ENCODE measurements at regions not wholly inside any gene's neighbourhood (a gene's known extent, or its start where the extent isn't known, plus 50 kb on each side); places are given as distances from the start of the nearest gene placed in this dataset.

DNA sequence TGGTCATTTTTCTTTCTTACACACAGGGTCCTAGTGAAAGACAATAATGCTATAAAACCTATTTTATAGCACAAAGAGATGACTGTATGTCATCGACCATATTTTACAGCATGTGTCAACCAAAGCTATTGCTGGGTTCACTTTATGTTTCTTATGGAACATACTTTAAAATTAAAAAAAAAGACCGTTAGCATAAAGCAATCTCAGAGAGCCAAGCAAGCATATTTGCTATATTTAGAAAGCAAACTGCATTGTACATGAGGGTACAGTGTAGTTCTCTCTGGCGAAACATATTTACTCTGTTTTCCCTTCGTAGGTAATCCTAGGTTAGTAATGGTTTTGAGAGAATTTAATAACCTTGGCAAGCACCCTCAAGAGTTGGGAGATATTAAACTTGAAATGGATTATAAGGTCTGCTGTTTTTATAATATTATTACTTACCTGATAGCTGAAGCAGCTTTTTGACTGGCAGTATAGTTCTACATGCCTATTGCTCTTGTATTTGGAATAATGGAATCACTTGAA is 244.2 kb upstream of the POM121L12 start:
- H3K4me3 ChIP-seq (replicated peaks; ENCODE audit: low read depth, low read length), result no peak overlapping the region
- TF ChIP-seq, protein P1, sequence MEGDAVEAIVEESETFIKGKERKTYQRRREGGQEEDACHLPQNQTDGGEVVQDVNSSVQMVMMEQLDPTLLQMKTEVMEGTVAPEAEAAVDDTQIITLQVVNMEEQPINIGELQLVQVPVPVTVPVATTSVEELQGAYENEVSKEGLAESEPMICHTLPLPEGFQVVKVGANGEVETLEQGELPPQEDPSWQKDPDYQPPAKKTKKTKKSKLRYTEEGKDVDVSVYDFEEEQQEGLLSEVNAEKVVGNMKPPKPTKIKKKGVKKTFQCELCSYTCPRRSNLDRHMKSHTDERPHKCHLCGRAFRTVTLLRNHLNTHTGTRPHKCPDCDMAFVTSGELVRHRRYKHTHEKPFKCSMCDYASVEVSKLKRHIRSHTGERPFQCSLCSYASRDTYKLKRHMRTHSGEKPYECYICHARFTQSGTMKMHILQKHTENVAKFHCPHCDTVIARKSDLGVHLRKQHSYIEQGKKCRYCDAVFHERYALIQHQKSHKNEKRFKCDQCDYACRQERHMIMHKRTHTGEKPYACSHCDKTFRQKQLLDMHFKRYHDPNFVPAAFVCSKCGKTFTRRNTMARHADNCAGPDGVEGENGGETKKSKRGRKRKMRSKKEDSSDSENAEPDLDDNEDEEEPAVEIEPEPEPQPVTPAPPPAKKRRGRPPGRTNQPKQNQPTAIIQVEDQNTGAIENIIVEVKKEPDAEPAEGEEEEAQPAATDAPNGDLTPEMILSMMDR (IDR thresholded peaks at IDR 0.05; ENCODE audit: low read length, missing control alignments), result no peak
- no peak for DNase-seq (ENCODE audit: low read depth)

DNA sequence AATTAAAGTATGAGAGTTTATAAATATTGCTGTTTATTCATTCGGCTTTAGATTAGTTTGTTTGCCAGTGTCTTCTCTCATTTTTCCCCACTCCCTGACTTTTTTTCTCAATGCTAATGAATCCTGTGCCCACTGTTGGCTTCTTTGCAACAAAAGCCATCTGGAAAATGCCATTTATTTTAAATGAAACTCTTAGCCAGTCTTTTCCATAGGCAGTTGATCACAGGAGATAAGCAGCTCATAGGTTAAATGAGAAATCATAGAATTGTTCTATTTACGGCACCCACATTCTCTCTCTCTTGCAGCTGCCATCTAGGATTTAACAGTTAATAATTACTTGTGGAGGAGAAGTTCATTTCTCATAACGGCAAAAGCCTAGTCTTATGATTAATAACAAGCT is 249.3 kb upstream of the POM121L12 start:
- no peak overlapping the region for H3K4me3 ChIP-seq (replicated peaks; ENCODE audit: low read depth, low read length)
- TF ChIP-seq, protein P1 (IDR thresholded peaks at IDR 0.05; ENCODE audit: low read length, missing control alignments), result no peak
- DNase-seq (ENCODE audit: low read depth), result no peak

DNA sequence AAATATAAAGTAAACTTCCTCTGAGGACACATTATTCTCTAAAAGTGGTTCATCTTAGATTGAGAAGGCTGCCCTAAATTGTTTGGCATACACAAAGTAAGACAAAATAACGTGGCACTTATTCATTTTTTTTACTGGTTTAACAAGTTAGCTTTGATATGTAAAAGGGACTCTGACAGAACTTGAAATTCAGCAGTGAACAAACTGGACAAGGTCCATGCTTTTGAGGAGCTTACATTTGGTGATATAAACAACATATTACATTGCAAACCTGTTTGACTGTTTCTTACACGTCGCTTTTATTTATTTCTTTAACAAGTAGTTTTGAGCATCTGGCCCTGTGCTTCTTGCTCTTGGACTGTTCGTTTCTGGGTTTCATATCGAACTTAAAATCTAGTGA is 253.1 kb upstream of the POM121L12 start:
- no peak overlapping the region for H3K4me3 ChIP-seq (replicated peaks; ENCODE audit: low read depth, low read length)
- DNase-seq (ENCODE audit: low read depth), result no peak
- TF ChIP-seq, protein P1 (IDR thresholded peaks at IDR 0.05; ENCODE audit: low read length, missing control alignments), result no peak

DNA sequence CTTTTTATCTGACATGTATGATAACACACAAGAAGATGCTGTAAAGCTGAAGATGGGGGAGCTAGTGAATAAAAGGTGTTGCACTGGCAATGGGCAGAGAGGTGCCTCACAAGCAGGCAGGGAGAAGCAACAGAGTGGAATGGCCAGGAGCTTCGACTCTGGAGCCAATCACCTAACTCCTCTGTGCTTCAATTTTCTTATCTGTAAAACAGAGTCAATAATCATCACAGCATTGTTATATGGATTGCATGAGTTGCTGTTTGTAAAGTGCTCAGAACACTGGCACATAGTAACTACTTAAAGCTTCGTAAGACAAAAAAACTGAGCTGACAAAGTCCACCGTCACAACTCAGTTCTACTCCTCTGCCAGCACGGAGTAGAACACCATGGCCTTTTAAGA is 254.2 kb upstream of the POM121L12 start:
- no peak for DNase-seq (ENCODE audit: low read depth)
- TF ChIP-seq, protein P1 (IDR thresholded peaks at IDR 0.05; ENCODE audit: low read length, missing control alignments), result no peak
- no peak overlapping the region for H3K4me3 ChIP-seq (replicated peaks; ENCODE audit: low read depth, low read length)

DNA sequence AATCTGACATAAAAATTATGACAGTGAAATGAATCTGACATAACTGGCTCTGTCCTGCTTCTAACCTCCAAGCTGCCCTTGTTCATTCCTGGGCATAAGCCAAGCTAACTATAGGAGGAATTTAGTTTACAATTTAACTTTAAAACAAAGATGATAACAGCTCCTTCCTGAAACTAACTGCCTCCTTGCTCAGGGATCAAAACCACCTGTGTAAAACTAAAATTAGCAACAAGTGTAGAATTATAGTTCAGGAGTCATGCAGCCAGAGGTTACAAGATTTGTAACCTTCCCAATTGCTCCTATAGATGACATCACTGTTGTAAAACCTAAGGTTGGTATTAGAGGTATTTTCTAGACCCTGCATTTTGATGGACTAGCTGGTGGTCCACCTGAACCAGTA is 256.4 kb upstream of the POM121L12 start:
- no peak overlapping the region for H3K4me3 ChIP-seq (replicated peaks; ENCODE audit: low read depth, low read length)
- no peak for DNase-seq (ENCODE audit: low read depth)
- TF ChIP-seq, protein P1 (IDR thresholded peaks at IDR 0.05; ENCODE audit: low read length, missing control alignments), result no peak

DNA sequence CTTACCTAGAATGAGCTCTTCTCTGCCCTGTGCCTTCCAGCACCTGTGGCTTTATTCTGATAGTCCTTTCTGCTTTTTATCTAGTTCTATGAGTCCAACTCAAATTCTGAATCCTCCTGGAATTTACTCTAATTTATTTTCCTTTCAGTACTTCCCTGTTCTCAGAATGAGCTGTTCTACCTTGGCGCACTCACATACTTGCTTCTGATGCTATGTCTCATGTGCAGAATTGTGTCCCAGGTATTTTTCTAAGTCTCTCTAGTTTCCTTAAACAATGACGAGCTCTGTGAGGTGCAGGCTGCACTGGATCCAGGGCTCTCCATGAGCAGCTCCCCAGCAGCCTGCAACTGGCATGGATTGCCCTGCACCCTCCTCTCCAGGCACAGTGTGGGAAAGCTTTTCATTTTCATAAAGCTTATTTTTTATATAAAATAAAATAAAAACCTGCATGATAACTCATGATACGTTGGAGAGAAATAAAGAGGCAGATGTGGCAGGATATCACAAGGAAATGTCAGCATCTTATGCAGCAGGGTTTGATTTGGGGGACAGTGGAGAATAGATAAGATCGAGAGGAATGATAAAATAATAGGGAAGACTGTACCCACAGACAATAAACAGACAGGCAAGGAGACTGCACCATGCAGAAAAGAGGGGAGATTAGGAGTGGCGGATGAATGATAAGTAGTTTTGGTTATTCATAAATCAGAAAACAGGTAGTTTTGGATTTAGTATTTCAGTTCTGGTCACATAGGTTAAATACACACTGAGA is 258.2 kb upstream of the POM121L12 start:
- no peak overlapping the region for H3K4me3 ChIP-seq (replicated peaks; ENCODE audit: low read depth, low read length)
- no peak for DNase-seq (ENCODE audit: low read depth)
- TF ChIP-seq, protein P1 (IDR thresholded peaks at IDR 0.05; ENCODE audit: low read length, missing control alignments), result no peak

DNA sequence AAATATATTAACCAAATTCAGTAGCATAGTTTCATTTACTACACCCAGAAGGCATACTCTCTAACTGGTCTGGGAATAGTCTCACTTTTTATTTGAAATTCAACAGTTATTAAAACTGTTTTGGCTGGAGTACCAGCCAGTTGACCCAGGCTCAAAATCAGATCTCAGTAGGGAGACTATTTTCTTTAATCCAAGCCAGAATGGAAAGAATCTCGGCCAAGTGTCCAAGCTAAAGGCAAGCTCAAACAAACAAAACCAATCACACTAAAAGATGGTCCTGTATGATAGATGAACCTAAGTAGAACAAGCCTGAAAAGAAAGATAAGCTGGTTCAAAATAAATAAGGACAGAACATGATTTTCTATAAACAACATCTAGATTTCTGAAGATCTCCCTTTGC is 259.6 kb upstream of the POM121L12 start:
- H3K4me3 ChIP-seq (replicated peaks; ENCODE audit: low read depth, low read length), result no peak overlapping the region
- TF ChIP-seq, protein P1 (IDR thresholded peaks at IDR 0.05; ENCODE audit: low read length, missing control alignments), result no peak
- DNase-seq (ENCODE audit: low read depth), result no peak
